GM21515 (cell line): ENCODE measurements at regions not wholly inside any gene's neighbourhood (a gene's known extent, or its start where the extent isn't known, plus 50 kb on each side); places are given as distances from the start of the nearest gene placed in this dataset.

Source experiments
- ATAC-seq: cut with Tn5 transposase; IDR thresholded peaks from one replicate; pipeline ENCODE4 v1.9.1; 2021; ENCODE audit not compliant: unreplicated experiment

GRCh38 chr6:1482381-1483166, 93.2 kb downstream of the FOXF2 start:
- peak; percentile 72 for ATAC-seq

GRCh38 chr6:1485678-1486077, 96.3 kb downstream of the FOXF2 start:
- ATAC-seq: no peak

- no peak for ATAC-seq
Observed at GRCh38 chr6:1486387-1486786, 97.0 kb downstream of the FOXF2 start.

- no peak for ATAC-seq
Observed at GRCh38 chr6:1487239-1487638, 97.9 kb downstream of the FOXF2 start.

- no peak for ATAC-seq
Observed at GRCh38 chr6:1491025-1491424, 101.6 kb downstream of the FOXF2 start.

- no peak for ATAC-seq
Observed at GRCh38 chr6:1491591-1492319, 102.4 kb downstream of the FOXF2 start.

- no peak for ATAC-seq
Observed at GRCh38 chr6:1494671-1495070, 105.3 kb downstream of the FOXF2 start.

GRCh38 chr6:1495344-1495743, 106.0 kb downstream of the FOXF2 start:
- no peak for ATAC-seq

- ATAC-seq: no peak
Observed at GRCh38 chr6:1496092-1496491, 106.7 kb downstream of the FOXF2 start.

- ATAC-seq: no peak
Observed at GRCh38 chr6:1496836-1497760, 107.7 kb downstream of the FOXF2 start.

GRCh38 chr6:1497761-1498105, 108.4 kb downstream of the FOXF2 start:
- ATAC-seq: no peak

GRCh38 chr6:1498491-1499113, 109.2 kb downstream of the FOXF2 start:
- no peak for ATAC-seq

- ATAC-seq: no peak
Observed at GRCh38 chr6:1499777-1500176, 109.9 kb upstream of the FOXC1 start.

- no peak for ATAC-seq
Observed at GRCh38 chr6:1500913-1501312, 108.8 kb upstream of the FOXC1 start.

- ATAC-seq: no peak
Observed at GRCh38 chr6:1502041-1502440, 107.7 kb upstream of the FOXC1 start.

GRCh38 chr6:1503811-1504210, 105.9 kb upstream of the FOXC1 start:
- no peak for ATAC-seq

- no peak for ATAC-seq
Observed at GRCh38 chr6:1504465-1504864, 105.2 kb upstream of the FOXC1 start.

- no peak for ATAC-seq
Observed at GRCh38 chr6:1507251-1507650, 102.5 kb upstream of the FOXC1 start.

- ATAC-seq: no peak
Observed at GRCh38 chr6:1509241-1509640, 100.5 kb upstream of the FOXC1 start.

- no peak for ATAC-seq
Observed at GRCh38 chr6:1510239-1510638, 99.5 kb upstream of the FOXC1 start.

GRCh38 chr6:1513215-1513780, 96.4 kb upstream of the FOXC1 start:
- no peak for ATAC-seq
